ENCODE measurements at regions not wholly inside any gene's neighbourhood (a gene's known extent, or its start where the extent isn't known, plus 50 kb on each side); places are given as distances from the start of the nearest gene placed in this dataset.

DNA sequence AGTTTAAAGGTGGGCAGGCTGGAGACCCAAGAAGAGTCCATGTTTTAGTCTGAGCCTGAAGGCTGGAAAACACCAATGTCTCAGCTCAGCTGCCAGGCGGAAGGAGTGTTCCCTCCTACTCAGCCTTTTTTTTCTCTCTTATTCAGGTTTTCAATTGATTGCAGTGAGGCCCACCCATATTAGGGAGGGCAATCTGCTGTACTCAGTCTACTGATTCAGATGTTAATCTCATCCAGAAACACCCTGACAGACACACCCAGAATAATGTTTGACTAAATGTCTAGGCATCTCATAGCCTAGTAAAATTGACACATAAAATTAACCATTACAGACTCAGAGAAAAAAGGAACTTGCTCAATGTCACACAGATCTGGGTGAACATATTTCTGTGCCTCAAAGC, 347.1 kb downstream of the GBA3 start:
- H3K4me1 ChIP-seq, result no peaks in the 10 kb centered on the region
- no peaks in the 10 kb centered on the region for H3K9me3 ChIP-seq
- H3K36me3 ChIP-seq, result no peaks in the 10 kb centered on the region
- ATAC-seq (no peak), DNase-seq (no peak)
- no peaks in the 10 kb centered on the region for H3K27me3 ChIP-seq (ENCODE audit: low read depth)
- TF ChIP-seq, protein P1, sequence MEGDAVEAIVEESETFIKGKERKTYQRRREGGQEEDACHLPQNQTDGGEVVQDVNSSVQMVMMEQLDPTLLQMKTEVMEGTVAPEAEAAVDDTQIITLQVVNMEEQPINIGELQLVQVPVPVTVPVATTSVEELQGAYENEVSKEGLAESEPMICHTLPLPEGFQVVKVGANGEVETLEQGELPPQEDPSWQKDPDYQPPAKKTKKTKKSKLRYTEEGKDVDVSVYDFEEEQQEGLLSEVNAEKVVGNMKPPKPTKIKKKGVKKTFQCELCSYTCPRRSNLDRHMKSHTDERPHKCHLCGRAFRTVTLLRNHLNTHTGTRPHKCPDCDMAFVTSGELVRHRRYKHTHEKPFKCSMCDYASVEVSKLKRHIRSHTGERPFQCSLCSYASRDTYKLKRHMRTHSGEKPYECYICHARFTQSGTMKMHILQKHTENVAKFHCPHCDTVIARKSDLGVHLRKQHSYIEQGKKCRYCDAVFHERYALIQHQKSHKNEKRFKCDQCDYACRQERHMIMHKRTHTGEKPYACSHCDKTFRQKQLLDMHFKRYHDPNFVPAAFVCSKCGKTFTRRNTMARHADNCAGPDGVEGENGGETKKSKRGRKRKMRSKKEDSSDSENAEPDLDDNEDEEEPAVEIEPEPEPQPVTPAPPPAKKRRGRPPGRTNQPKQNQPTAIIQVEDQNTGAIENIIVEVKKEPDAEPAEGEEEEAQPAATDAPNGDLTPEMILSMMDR (IDR thresholded peaks at IDR 0.05), result no peak
- H3K27ac ChIP-seq, result no peak overlapping the region
- H3K4me3 ChIP-seq, result no peak overlapping the region
- intact Hi-C loops (cut with DNase I), result no loop called here

DNA sequence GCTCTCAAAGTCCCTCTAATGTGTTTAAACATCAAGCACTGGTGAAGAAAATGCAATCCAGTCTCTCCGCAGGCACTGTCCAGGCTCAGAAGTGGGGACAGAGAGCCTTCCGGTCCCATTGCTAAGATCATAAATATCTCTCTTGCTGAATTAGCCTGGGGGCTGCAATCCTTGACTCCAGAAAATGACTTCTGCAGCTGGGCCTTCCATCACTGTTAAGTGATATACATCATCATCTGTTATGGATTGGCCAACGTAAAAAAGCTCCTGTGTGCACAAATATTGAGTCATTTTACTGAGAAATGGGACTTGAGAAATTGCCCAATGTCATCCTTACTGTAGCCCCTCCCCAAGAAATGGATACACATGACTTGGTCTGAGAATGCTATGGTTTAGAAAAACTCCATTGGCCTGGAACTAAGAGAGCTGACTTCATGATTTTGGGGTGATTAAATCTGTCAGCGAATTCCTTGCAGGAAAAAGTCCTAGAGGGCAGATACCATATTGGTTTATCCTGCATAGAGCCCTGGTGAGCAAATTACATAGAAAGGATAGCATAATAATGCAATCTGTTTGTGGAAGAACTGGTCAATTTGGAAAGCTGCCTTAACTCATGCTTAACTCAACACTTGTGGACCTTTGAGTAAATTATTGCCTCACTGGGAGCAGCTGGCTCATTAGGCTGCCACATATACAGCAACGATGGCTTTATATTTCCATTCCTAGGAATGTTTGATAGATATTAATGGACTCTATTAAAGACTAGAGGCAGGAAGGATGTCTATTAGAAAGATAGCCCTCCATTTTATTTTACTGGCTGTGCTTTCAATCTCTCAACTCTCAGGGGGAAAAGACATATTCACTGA, 346.1 kb downstream of the GBA3 start:
- intact Hi-C loops (cut with DNase I), result no loop called here
- no peak for DNase-seq
- H3K4me1 ChIP-seq, result no peaks in the 10 kb centered on the region
- H3K27ac ChIP-seq, result no peak overlapping the region
- H3K36me3 ChIP-seq, result no peaks in the 10 kb centered on the region
- H3K9me3 ChIP-seq, result no peaks in the 10 kb centered on the region
- H3K27me3 ChIP-seq (ENCODE audit: low read depth), result no peaks in the 10 kb centered on the region
- TF ChIP-seq, protein P1 (IDR thresholded peaks at IDR 0.05), result no peak
- H3K4me3 ChIP-seq, result no peak overlapping the region
- no peak for ATAC-seq

DNA sequence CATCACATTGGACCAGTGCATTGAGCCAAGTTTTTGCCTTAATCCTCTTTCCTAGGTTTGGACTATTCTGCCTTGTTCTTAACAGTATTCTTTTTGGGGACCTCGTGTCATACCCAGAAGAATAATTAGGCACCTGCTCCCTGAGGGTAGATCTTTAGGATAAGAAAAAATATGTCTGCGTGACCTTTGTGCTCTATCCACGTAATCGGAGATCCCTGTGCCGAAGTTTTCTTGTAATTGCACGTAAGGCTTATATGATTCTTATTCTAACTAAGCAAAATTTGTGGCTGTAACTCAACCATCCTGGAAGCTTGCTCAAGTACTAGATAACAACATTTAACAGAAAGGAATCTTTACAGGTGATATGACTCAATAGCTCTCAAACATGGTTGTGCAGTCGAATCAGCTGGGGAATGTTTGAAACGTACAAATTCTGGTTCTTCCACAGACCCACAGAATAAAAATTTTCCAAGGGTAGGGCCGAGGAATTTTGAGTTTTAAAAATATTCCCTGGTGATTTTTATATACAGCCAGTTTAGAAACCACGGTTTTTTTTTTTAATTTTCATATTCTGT, 344.3 kb downstream of the GBA3 start:
- intact Hi-C loops (cut with DNase I), result no loop called here
- H3K4me1 ChIP-seq, result no peaks in the 10 kb centered on the region
- no peaks in the 10 kb centered on the region for H3K9me3 ChIP-seq
- H3K4me3 ChIP-seq, result no peak overlapping the region
- TF ChIP-seq, protein P1 (IDR thresholded peaks at IDR 0.05), result no peak
- no peak for DNase-seq
- no peaks in the 10 kb centered on the region for H3K36me3 ChIP-seq
- H3K27ac ChIP-seq, result no peak overlapping the region
- no peak for ATAC-seq
- no peaks in the 10 kb centered on the region for H3K27me3 ChIP-seq (ENCODE audit: low read depth)

DNA sequence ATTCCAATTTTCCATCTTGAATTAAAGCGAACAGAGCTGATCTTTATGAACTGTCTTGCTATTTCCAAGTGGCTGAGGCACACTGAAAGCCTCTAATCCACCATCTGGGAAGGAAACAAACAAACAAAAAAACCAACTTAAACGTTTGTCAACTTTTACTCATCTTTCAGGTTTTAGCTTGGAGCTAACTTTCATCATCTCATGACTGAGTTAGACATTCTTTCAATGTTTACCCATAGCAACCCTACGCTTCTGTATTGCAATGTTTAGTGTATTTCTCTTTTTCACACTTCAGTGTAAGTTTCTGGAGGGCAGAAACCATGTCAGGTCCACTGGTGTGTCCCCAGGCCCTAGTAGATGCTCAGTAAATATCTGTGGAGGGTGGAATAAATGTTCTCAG, 343.8 kb downstream of the GBA3 start:
- Histone ChIP-seq H3K9me3 (no peaks in the 10 kb centered on the region), H3K36me3 (no peaks in the 10 kb centered on the region), H3K4me1 (no peaks in the 10 kb centered on the region), H3K4me3 (no peak overlapping the region), H3K27ac (no peak overlapping the region), H3K27me3 (ENCODE audit: low read depth) (no peaks in the 10 kb centered on the region)
- ATAC-seq (no peak), DNase-seq (no peak)
- TF ChIP-seq, protein P1 (IDR thresholded peaks at IDR 0.05), result no peak
- intact Hi-C loops (cut with DNase I), result no loop called here

DNA sequence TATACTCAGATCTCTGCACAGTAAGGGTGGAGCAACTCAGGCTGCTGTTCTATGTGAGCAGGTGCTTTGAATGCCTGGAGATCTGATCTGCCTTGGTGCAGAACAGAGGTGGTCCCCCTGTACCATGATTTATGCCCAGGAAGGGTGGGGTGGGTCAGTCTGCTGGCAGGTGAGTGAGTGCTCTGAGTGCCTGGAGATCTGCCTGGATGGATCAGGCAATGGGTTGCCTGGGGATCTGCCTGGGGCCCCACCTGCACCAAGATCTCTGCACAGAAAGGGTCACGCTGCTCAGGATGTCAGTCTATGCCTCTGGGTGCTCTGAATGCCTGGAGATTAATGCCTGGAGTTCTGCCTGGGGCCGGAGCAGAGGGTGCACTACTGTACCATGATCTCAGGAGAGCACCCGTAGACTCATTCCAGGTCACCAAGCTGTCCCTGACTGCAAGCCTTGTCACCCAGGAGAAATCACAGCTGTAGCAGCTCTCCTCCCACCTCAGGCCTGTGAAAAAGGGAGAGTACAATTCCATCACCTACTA, 342.9 kb downstream of the GBA3 start:
- no peak for ATAC-seq
- intact Hi-C loops (cut with DNase I), result no loop called here
- DNase-seq, result no peak

More for the DNA sequence above, 342.9 kb downstream of the GBA3 start:
- H3K36me3 ChIP-seq, result no peaks in the 10 kb centered on the region
- H3K27me3 ChIP-seq (ENCODE audit: low read depth), result no peaks in the 10 kb centered on the region
- TF ChIP-seq, protein P1 (IDR thresholded peaks at IDR 0.05), result no peak
- no peaks in the 10 kb centered on the region for H3K4me1 ChIP-seq
- no peaks in the 10 kb centered on the region for H3K9me3 ChIP-seq
- H3K27ac ChIP-seq, result no peak overlapping the region
- H3K4me3 ChIP-seq, result no peak overlapping the region
